Stimulated activated CD4-positive, alpha-beta T cell treated with anti-CD3 and anti-CD28 coated beads, Interleukin-12 subunit alpha, Interleukin-12 subunit beta, amount 100 ng/mL, for 48 hours (primary cell): ENCODE measurements at regions not wholly inside any gene's neighbourhood (a gene's known extent, or its start where the extent isn't known, plus 50 kb on each side); places are given as distances from the start of the nearest gene placed in this dataset.

Experiments used
- DNase-seq, 3 donors: peaks; one replicate each; pipeline ENCODE4 v3.0.0-alpha.2; 2020; ENCODE audit warnings: low read depth in 2 of 3, low spot score in 1 of 3

- DNase-seq, result no peak
Observed at GRCh38 chr1:22349362-22350043, 102.1 kb upstream of the ZBTB40 start.

GRCh38 chr1:22350171-22350923 is 101.3 kb upstream of the ZBTB40 start:
- DNase-seq, result no peak

GRCh38 chr1:22350924-22351767 is 100.5 kb upstream of the ZBTB40 start:
- DNase-seq, result no peak

- no peak for DNase-seq
Observed at GRCh38 chr1:22351768-22352080, 99.9 kb upstream of the ZBTB40 start.

- DNase-seq, result no peak
Observed at GRCh38 chr1:22352355-22352754, 99.3 kb upstream of the ZBTB40 start.

GRCh38 chr1:22352896-22353295 is 98.8 kb upstream of the ZBTB40 start:
- no peak for DNase-seq

- no peak for DNase-seq
Observed at GRCh38 chr1:22359427-22359826, 92.2 kb upstream of the ZBTB40 start.

- no peak for DNase-seq
Observed at GRCh38 chr1:22362626-22363402, 88.8 kb upstream of the ZBTB40 start.

GRCh38 chr1:22363403-22364325 is 88.0 kb upstream of the ZBTB40 start:
- DNase-seq, result no peak

- DNase-seq, result no peak
Observed at GRCh38 chr1:22364326-22364650, 87.4 kb upstream of the ZBTB40 start.

GRCh38 chr1:22364764-22365163 is 86.9 kb upstream of the ZBTB40 start:
- DNase-seq, result no peak

GRCh38 chr1:22365331-22366295 is 86.0 kb upstream of the ZBTB40 start:
- DNase-seq, result no peak

- no peak for DNase-seq
Observed at GRCh38 chr1:22366346-22366745, 85.3 kb upstream of the ZBTB40 start.

GRCh38 chr1:22368125-22368524 is 83.5 kb upstream of the ZBTB40 start:
- no peak for DNase-seq

- DNase-seq, result no peak
Observed at GRCh38 chr1:22369294-22370189, 82.1 kb upstream of the ZBTB40 start.

GRCh38 chr1:22370190-22370498 is 81.5 kb upstream of the ZBTB40 start:
- no peak for DNase-seq

GRCh38 chr1:22371408-22371807 is 80.2 kb upstream of the ZBTB40 start:
- DNase-seq, result no peak

GRCh38 chr1:22373252-22373651 is 78.4 kb upstream of the ZBTB40 start:
- no peak for DNase-seq
